Stimulated activated CD8-positive, alpha-beta memory T cell treated with anti-CD3 and anti-CD28 coated beads, Interleukin-15, amount 100 ng/mL, for 24 hours (primary cell): ENCODE measurements at regions not wholly inside any gene's neighbourhood (a gene's known extent, or its start where the extent isn't known, plus 50 kb on each side); places are given as distances from the start of the nearest gene placed in this dataset.

Source experiments
- DNase-seq: peaks from one replicate; pipeline ENCODE4 v3.0.0-alpha.2; 2020; ENCODE audit warnings: low read depth

DNA sequence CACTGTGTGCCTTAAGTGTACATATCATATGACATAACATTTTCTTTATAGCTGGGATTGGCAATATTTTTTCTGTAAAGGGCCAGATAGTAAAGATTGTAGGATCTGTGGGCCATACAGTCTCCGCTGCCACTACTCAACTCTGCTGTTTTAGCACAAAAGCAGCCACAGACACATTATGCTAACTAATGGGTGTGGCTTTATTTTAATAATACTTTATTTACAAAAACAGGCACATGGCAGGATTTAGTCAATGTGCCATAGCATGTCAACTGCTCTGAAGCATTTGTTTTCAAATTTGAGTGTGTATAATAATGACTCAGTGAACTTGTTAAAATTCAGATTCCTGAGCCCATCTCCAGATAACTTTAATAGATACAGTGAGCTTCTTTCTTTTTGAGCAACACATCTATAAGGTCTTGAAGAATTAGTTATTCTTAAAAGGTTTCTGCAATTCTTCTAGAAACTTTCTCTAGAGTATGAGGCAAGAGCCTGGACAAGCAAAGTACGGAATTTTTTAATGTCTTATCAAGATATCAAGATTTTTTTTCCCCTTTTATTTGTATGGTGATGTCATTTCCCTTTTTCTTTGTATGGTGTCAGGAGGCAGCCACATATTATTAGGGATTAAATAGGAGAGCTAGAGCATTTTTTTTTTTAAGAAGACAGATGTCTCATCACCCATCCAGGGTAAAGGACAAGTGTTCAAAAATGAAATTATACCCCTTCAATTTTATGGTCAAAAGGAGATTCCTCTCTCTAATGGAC is 518.3 kb downstream of the DHX35 start:
- DNase-seq, result no peak

DNA sequence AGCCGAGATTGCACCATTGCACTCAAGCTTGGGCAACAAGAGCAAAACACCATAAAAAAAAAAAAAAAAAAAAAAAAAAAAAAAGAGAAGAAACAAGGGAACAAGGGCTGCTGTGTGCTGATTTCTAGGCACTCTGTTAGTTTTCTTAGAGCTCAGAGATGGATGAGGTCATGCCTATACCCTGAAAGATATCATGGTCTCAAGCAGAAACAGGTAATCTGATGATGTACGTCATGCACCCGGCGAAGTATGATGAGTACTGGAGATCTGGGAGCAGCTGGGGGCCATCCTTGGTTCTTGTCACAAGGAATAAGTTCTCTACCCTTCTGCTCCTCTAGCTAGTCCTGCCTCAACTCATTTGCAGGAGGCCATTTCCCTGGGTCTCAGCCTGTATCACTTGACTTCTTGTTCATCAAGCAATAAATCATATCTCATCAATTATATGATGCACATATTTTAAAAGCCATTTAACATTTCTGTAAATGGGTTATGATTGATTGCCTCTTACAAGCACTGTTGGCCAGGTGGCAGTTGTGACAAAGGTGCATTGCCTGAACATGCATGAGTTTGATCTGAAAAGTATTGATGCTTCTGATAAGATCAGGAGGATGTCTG is 517.2 kb downstream of the DHX35 start:
- DNase-seq, result no peak

DNA sequence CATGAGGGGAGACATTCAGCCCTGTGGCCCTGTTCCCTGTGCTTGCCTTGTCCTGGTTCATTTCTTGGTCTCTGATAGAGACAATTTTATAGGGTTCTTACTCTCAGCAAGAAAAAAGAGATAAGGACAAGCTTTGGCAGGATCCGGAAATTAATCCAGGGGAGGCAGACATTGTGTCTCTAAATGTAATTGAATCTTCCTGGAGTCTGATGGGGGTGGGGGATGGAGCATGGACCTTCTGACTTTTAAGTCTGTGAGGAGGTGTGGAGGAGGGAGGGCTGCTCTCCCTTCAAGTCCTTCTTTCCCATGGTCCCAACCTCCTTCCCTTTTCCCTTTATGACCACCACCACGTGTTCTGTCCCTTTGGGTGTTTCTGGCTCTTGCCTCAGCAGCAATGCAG is 512.7 kb downstream of the DHX35 start:
- DNase-seq, result no peak

DNA sequence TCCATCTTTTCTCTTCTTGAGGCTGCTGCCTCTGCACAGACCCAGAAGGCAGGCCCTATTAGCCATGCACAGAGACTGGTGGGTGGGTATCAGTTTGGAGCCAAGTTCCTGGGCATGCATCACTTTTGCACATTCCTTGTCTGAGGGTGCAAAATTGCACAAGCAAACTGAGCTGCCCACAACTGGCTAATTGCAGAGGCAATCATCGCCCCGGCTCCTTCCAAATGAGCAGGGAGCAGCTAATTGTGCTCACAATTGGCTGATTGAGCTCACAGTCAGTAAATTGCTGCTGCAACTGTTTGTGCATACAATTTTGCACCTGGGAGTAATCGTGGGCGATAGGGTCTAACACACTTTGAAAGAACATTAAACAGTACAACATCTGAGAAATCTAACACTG is 511.4 kb downstream of the DHX35 start:
- no peak for DNase-seq

DNA sequence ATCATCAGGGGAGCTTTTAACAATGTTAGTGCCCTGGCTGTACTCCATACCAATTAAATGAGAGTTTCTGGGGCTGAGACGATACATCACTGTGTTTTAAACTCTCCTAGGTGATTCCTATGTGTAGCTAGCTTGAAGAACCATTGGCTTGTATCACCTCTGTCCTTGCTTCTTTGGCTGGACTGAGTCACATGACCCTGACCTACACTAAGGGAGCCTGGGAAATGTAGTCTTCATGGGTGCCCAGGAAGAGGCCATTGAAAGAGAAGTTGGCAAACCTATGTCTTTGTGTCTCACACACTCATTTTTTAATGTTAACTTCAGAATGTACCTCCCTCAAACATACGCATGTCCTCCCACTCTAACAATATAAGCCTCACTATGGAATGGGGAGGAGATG is 506.6 kb downstream of the DHX35 start:
- DNase-seq, result no peak

DNA sequence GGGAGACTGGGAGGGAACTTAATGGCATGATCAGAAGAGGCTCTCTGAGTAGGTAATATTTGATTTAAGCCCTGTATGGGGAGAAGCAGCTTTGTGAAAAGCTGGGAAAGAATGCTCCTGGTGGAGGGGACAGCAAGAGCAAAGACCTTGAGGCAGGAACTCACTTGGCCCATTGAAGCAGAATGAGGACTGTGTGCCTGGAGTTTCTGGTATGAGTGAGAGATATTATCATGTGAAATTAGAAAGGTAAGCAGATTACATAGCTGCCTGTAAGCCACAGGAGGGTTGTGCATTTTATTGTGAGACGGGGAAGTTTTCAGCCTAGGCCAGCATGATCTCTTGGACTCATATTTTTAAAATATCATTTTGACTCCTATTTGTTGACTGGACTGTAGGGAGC is 502.1 kb downstream of the DHX35 start:
- no peak for DNase-seq

DNA sequence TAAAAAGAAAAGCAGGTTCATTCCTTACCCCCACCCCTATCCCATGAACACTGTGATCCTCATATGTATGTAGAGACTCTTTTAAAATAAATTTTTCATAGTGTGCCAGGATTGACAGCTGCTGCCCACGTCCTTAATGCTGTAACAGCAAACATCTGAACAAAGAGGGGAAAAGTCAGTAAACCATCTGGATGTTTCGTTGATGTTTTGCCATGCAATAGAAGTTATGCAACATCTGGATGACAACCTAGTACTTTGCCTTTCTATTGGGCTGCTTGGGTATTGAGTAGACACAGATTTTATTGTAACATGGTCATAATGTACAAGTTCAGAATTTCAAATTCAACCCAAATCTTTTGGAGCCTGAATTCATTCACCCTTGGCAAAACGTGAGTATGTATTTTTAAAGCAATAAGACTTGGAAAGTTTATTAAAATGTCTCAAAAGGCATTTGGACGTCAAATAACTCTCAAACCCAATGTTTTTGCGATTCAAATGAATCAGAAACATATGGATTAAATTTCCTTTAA is 500.3 kb downstream of the DHX35 start:
- DNase-seq, result no peak

DNA sequence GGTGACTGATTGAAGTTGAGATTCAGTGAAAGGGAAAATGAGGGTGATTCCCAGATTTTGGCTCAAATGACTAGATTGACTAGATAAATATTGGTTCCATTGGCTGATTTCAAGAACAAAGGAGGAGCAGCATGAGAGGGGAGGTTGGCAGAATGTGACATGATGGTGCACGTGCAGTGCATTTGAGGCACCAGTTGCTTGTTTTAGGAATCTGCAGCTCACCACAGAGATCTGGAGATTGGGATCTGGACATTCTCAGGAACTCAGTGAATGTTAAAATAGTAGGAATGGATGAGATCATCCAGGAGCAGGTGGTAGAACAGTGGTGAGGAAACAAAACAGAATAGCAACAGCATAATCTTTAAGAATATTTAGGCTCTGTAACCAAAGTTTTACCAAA is 496.3 kb downstream of the DHX35 start:
- no peak for DNase-seq

DNA sequence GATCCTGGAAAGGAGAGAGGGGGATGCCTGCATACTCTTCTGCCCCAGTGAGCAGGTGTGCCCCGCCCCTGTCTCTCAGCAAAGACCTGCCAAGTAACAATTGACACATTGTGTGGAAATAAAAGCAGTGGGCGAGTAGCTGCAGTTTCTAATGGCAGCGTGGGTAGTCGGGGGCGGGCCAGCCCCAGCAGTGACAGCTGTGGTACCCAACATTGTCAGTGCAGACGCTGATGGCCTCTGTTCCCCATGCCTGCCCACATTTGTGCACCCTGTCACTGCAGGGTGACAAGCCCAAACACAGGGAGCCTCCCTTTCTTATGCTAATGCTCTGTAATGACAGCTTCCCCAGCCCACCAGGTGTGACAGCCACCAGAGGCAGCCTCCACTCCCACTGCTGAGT is 491.7 kb downstream of the DHX35 start:
- DNase-seq, result no peak

DNA sequence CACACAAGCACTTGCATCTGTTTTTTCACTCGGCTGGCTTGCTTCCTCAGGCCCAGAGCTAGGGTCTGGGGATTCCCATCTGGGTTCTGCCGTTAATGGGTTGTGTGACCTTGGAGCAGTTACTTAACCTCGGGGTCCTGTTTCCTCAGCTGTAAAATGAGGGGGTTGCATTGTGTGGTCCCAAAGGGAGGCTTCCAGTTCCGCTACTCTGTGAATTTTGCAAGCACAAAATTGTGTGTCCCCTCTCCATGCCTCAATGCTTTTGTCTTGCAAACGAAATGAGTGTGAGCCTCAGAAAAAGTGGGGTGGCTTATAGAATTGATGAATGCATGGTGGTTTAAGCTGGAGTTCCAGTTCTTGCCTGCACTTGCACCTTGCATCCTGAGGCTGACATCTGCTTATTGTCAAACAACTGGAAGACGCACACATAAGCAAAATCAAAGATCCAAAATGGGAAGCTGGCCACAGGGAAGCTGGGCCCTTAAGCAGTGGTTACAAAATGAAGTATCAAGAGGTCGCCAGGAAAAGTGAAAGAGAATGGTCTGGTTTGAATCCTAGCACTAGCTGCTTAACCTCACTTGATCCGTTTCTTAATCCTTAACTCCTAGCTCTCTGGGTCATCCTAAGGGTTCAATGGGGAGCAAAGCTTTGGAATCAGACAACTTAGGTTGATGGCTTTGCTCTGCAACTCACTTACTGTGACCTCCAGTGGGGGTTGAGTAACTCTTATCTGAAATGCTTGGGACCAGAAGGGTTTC is 490.6 kb downstream of the DHX35 start:
- no peak for DNase-seq

DNA sequence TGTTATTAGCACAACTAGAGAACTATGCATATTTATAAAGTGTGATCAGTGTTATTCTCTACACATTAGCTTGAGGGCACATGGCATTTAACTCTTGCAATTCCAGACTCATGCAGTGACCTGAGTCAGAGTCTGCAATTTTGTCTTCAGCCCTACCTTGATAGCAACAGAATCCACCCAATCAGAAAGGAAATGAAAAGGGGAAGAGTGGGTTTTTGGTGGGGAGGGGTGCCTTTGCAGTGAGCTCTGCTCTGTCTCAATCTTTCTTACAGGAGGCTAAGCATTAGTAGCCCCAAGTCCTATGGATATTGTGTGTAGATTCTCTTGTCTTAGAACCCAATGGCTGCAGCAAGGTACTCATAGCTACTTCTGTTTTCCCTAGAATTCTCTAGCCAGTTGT is 489.2 kb downstream of the DHX35 start:
- no peak for DNase-seq

DNA sequence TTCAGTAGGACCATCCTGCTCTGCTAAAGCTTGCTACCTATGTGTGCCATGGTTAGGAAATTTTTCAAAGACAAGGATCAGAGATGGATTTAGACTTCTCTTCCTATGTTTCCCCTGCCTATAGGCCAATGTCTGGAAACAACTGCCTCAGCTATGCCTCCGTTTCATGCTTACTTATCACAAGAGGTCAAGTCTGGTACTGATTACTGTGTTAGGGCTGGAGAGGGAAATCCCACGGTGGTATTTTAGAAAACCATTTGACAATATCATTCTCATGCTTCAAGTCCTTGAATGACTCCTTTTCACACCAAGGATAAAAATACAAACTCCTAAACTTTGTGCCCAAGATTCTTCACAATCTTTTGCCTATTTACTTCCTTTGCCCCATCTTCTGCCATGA is 484.3 kb downstream of the DHX35 start:
- no peak for DNase-seq

DNA sequence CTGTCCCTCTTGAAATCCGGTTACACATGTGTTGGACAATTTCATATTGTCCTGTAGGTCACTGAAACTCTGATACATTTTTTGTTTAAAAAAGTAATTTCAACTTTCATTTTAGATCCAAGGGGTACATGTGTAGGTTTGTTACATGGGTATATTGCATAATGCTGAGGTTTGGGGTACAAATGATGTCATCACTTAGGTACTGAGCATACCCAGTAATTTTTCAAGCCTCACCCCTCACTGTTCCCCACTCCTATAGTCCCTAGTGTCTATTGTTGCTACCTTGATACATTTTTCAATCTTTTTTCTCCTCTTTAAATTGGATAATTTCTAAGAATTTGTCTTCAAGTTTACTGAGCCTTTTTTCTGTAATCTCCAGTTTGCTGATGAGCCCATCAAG is 483.0 kb downstream of the DHX35 start:
- DNase-seq, result no peak

DNA sequence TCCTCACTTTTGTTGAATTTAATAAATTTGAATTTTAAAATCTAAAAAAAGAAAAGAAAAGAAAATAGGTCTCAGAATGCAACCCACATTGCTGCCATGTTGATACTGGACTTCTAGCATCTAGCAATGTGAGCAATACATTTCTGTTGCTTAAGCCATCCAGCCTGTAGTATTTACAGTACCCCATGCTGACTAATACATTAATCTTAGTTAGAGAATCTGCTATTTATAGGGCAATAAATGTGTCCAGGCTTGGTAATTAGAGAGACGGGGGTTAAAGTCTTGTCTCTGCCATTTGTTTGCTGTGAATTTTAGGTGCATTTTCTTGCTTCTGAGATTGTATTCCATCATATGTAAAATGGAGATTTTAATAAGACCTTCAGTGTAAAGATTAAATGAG is 471.3 kb downstream of the DHX35 start:
- no peak for DNase-seq

DNA sequence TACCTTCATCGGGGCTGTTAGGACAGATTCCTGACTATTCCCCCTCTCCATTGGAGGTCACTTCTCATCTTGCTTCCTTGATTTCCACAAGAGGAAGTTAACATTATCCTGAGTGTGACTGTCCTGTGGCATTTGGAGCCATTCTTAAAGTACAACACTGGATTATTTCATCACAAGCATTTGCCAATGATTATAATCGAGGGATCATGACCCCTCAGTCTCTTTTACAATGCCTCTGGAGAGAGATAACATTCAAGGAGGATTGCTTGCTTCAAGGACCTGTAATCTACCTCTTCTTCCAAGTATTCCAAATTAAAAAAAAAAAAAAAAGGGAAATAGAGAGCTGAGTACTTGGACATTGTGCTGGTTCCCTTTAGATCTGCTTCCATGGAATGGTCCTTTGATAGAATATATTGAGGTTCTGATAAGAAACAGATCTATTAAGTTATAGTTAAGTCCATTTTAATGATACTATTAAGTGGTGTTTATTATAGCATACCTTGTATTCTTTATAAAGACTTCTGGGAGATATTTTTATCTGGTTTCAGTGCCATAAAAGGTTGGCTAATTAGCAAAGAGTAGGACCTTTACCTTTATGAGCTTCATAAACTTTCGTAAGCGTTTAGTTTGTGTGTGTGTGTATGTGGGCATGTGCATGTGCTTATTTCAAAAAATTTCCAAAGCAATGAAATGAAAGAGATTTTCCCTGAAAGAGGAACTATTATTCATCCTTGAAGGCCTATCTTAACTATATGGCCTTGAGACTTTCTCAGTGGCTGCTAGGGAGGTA is 469.1 kb downstream of the DHX35 start:
- no peak for DNase-seq

DNA sequence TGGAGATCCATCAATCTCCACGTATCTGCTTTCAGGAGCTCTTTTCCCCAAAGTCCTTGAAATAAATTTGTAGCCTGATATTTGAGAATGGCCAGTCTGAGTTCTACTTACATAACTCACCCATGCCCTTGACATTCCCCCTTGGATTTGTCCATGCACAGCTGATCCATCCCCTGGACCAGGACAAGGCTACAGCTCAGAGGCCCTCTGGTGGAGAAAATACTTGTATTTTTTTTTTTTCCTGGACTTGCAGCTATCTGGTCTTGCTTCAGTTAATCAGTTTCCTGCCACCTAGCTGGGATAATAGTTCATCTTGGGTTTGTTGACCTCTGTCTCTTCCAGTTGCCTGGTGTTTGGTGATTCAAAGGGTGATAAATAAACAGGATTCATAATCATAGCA is 467.6 kb downstream of the DHX35 start:
- no peak for DNase-seq

DNA sequence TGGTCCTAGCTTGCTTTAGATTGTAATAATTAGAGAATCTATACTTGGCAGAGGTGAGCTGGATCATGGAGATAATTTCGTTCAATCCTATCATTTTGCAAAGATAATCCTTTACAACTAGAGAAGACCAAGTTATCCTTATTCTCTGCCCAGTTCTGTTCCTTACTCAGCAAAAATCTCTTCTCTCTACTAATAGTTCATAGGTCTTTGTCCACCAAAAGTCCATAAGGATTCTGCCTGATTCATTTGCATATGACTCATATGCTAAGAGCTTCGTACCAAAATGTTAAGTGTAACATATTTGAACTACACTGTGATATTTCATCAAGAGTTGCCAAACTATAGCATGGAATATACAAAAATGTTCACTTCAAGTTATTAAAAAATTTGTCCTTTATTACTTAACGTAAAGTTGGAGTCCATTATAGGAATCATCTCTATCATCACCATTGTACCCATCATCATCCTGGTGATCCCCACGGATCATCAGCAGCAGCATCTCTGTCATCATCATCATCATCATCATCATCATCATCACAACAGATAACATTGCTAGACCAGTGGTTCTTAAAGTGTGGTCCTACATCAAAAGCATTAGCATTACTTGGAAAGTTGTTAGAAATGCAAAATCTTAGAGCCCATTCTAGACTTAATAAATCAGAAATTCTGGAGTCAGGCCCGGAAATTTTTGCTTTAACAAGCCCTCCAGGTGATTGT is 463.0 kb downstream of the DHX35 start:
- DNase-seq, result no peak

DNA sequence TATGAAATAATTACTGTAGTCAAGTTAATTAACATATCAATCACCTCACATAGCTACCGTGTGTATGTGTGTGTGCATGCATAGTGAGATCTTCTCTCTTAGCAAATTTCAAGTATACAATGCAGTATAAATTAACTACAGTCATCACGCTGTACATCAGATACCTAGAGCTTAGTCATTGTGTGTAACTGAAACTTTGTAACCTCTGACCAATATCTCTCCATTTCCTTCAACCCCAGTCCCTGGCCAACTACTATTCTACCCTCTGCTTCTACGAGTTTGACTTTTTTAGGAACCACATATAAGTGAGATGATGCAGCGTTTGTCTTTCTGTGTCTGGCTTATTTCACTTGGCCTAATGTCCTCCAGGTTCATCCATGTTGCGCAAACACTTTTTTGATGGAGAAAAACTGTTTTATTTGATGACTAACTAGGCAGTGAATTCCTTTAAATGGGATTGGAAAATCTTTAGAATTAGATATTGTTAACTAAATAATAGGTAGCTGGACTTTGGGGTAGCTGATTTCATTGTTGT is 459.5 kb downstream of the DHX35 start:
- DNase-seq, result no peak

DNA sequence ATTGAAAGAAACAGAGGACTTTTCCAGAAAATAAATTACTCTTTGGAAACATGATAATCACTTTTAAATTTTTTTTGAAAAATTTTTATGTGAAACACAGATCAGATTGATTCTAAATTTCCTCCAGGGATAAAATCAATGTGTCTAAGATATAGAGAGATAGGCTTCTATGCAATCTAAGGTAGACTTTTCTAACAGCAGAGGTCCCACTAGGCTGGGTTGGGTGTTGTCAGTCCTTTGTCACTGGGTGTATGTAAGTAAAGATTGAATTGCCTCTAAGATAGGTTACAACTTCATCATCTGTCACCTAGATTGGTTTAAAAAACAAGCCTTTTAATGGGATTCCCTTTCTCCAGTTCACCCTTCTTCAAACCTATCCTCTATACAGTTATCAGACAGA is 449.9 kb downstream of the DHX35 start:
- DNase-seq, result no peak

DNA sequence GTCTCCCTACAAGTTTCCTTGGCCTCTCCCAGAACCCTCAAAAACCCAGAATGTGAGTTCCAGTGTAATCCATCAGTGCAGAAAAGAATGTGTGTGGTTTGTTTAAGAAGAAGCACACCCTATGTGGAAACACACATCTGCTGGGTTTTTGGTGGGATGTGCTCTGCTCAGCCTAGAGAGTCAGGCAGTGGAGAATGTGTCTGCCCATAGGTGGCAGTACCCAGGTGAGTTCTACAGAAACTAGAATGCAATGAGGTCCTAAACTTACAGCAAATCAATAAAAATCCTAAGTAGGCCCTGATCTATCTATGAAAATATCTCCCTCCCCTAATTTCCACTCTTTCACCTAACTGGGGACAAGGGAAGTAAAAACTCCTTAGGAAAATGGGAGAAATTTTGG is 437.3 kb downstream of the DHX35 start:
- DNase-seq, result no peak

DNA sequence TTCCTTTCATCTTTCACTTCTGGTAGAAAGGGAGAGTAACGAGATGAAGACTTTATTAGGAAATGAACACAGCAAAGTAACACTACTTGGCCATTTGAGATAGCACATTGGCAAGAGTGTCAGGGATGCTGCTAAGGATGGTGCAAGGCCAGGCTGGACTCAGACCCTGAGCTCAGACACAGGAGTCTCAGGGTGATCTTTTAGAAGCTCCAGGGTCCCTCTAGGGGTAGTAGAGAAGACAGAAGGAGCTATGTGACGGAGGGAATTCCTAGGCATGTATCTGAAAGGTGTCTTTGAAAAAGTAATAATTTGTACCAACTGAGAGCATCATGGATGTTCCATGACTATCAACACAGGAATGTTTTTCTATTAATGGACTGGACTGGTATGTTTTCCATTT is 436.5 kb downstream of the DHX35 start:
- DNase-seq, result no peak
